ENCODE measurements at regions not wholly inside any gene's neighbourhood (a gene's known extent, or its start where the extent isn't known, plus 50 kb on each side); places are given as distances from the start of the nearest gene placed in this dataset.

DNA sequence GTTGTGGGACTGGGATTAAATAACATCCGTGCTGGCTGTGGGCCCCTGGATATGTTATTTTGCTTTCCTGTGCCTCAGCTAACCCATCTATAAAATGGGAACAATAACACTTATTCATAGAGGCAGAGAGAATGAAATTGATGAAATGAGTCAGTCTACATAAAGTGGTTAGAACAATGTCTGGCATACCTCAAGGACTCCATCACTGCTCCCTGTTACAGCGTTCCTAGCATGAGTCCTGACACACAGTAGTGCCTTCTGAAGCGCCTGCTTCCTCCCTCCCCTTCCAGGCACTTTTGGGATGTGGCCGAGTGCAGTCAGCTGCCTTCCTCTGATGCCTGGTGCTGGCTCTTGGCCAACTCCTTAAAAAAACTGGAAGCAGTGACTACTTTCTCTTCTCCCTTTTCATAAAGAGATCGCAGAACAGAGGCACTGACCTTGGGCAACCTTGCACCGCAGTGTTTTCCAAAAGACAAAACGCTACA lies 108.4 kb upstream of the ZMIZ1 start:
- DNase-seq, result no peak

DNA sequence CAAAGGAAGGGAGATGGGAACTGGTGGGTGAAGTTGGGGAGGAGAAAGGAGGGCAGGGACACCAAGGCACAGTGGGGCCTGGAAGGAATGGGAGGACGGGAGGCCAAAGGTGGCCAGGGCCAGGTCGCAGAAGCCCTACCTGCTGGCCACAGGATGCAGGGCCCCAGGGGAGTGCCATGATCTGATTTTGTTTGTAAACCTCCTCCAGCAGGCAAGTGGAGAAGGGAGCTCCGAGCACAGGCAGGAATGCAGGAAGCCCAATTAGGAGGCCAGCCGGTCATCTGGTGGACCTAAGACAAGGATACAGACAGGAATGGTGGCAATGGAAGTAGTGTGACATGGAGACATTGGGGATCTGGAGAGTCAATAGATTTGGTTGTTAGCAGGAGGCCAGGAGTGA lies 107.0 kb upstream of the ZMIZ1 start:
- no peak for DNase-seq

DNA sequence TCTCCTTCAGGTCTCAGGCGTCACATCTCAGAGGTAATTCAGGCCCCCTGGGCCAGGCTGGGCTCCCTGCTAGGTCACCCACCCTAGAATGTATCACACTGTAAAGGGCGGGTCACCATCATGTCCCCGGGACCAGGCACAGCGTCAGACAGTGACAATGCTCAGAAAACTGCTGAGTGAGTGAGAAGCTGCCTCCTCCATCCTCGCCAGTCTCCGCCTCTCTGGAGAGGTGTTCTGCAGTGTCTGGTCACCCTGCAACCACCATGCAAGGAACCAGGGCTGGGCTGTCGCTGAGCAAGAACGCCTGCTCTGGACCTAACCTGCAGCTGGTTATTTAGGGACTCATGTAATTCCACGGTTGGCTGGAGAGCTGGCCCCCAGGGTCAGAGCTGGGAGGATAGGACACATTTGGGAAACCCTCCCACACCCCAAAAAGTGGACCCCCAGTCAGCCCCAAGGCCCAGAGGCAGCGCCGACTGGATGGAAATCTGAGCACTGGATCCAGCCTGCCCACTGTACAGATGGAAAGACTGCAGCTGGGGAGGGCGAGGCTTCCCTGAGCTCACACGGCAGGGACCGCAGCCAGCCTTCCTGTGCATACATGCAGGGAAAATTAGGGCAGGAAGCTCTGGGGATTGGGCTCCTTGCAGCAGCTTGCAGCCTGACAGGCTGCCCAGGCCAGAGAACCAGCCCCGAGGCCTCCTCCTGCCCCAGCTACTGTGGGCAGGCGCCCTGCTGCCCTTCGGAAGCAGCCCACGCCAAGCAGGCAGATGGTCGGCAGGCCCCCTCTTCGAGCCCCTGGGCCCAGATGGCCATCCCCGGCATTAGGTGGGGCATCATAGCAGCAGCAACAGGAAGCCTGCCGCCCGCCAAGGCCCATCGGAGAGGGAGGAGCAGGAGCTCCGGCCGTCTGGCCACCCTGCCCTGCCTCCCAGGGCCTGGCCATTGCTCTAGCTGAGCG lies 105.4 kb upstream of the ZMIZ1 start:
- DNase-seq, result no peak

DNA sequence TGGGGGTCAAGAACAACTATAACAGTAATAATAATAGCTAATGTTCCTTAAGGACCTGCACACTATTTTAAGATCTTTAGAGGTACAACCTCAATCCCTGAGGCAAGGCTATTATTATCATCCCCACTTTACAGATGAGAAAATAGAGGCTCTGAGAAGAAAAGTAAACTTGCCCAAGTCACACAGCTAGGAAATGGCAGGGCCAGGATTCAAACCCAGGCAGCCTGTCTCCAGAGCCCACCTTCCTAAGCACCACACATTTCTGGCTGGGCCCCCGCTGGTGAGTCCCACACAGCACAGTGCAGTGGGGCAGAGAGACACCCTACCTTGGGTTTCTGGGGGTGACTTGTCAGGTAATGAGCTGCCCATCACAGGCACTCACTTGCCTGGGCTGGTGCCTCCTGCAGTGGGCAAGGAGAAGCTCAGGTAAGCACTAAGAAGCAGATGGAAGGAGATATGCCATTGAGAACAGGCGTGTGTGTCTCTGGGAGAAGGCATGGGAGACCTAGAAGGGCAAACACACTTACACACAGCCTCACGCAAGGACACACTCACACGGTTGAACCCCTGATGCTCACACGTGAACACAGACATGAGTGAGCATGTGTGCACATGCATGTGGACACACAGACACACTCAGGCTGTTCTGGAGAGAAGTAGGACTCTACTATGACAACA lies 104.4 kb upstream of the ZMIZ1 start:
- DNase-seq, result no peak

DNA sequence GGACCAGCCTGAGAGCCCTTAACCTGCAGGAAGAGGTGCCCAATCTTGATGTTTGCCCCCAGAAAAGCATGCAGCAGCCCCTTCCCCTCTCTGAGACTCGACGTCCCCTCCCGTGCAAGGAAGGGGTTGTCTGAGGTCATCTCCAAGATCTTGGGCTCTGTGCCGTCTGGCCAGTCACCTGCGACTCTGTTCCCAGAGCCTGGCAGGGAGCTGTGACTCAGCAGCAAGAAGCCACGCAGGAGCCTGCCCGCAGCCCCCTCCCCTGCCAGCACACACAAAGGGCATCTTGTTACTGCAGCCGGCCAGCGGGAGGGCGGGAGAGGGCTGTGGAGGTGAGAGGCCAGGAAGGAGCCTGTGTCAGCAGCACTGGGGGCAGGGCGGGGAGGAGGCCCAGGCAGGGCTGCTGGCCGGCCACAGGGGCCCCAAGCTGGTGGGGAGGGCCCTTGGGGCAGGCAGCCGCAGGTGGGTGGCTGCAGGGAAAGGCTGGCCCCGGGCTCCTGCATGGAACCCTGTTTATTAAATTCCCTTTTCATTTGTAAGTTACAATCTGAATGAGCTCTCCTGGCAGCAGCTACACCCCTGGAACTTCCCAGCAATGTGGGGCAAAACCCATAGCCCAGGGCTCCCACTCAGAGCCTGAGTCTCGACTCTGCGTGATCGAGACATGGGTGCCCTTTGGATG lies 103.7 kb upstream of the ZMIZ1 start:
- DNase-seq, result no peak

DNA sequence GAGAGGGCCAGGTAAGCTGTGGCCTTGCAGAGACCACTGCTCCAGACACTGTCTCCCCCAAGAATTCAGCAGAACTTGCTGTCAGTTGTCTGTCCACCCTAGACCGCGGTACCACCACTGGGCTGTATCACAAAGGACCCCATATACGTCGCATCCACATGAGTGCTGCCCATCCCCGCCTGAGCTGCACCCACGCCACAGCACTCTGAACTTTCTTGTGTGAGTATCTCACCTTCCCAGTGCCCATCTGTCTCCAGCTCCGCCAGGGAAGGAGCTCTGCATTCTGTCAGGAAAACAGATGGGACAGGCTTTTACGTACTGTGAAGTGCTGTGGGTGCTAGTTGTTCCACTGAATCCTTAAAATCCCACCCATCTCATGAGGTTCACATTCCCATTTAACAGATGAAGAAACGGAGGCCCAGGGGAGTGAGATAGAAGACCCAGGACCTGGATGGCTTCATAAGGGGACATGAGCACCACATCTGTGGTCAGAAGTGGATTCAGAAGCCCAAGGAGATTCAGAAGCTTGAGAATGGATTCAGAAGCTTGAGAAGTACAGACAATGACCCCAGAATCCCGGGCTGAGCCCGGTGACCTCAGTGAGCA lies 102.5 kb upstream of the ZMIZ1 start:
- DNase-seq, result no peak

DNA sequence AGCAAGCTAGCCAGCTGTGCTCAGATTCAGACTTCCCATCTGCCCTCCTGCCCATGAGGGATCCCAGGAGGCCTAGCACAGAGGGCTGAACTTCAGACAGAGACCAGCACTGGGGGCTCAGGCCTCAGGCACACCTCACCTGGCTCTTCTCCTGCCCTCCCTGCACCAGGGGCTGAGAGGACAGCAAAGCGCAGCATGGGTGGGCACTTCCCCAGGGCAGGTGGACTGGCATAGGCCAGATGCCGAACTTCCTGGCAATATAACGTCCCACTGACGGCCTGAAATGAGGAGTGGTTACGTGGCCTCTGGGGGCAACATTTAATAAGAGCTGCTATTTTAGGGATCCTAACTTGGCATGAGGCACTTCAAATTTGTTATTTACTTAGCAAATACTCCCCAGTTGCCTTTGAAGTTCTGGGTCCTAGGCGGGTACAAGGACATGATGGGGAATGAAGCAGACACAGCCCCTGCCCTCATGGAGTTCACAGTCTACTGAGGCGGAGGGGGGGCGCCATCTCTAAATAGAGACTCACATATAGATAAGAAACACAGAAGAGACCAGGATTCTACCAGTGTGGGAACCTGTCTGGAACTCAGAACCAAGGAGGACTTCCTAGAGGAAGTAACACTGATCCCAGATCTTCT lies 101.8 kb upstream of the ZMIZ1 start:
- no peak for DNase-seq

DNA sequence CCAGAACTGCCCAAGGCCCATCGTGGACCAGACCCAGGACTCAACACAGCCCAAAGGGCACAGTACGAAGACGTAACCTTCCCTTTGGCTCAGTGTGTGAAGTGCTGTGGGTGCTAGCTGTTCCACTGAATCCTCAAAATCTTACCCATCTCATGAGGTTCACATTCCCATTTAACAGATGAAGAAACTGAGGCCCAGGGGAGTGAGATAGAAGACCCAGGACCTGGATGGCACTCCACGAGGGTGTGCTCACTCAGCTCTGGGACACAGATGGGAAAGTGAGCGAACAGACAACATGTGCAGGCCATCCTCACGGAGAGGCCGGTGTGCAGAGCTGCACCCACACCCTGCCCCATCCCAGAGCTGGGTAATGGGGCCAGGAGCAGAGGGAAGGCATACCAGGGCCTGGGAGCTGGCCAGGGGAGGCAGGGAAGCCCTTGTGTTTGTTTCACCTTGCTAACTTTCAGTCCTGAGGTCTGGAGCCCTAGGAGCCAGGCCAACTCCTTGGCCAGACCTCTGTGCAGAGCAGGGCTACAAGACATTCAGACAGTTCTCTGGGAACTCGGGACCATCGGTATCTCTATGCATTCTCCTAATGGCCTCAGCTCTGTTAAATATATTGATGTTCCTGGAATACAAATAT lies 100.3 kb upstream of the ZMIZ1 start:
- no peak for DNase-seq

DNA sequence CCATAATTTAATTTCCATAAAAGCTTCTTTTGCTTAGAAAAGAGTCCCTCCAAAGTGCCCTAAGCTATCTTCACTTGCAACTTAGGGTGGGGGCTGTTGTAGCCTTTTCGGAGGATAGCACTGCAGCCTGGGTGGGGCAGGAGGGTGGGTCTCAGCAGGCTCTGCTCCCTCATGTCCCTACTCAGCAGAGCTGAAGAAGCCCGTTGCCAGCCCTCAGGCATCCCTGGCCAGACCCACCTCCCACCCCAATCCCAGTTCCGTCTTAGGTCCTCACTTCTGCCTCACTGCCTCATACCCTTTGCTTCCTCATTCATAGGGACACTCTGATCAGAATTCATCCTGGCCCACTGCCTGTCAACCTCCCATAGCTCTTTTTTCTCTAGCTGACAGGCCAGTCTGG lies 99.8 kb upstream of the ZMIZ1 start:
- DNase-seq, result no peak

DNA sequence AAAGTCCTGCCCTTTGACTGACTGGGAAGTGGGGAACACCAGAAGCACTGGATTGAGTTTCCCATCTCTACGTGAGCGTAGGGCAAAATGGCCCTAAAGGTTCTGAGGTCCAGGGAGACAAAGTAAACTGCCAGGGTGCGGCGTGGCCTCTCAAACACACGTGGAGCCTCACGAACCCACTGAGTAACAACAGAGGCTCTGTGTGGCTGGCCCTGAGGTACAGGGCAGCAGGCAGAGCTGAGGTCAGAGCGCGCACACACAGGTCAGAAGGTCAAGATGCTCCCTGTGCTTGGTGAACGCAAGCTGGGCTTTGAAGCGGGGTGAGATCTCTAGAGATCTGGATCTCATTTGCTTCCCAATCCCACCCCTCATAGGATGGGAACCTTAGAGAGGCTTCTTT lies 99.0 kb upstream of the ZMIZ1 start:
- DNase-seq, result no peak

DNA sequence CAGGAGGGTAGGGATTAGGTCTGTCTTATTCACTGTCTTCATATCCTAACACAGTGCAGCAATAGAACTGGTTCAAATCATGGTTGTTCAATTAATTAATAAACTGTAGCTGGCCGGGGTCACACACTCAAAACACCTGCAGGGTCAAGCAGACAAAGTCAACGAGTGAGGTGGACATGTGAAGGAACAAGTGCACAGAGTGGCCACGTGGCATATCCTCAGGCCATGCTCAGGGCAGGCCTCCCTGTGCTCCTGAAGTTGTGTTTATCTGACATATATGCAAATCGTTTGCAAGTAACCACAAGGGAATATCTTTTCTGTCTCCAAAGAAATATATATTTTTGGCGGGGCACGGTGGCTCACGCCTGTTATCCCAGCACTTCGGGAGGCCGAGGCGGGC lies 98.5 kb upstream of the ZMIZ1 start:
- no peak for DNase-seq

DNA sequence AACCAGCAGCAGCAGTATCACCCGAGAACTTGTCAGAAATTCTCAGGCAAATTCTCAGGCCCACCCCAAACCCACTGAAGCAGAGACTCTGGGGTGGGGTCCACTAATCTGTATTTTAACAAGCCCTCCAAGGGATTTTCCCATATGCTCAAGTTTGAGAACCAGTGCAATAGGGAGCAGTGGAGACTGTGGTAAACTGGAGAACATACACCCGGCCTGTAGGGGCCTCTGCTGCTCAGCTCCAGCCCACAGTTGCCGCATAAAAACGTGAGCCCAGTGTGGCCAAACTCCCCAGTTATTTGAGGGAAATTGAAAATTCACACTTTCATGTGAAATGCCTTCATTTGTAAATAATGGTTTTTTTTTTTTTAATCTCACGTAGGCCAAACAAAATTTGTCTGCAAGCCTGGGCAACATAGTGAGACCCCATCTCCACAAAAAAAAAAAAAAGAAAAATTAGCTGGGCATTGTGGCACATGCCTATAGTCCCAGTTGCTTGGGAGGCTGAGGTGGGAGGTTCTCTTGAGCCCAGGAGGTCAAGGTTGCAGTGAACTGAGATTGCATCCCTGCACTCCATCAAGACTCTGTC lies 97.6 kb upstream of the ZMIZ1 start:
- DNase-seq, result no peak

DNA sequence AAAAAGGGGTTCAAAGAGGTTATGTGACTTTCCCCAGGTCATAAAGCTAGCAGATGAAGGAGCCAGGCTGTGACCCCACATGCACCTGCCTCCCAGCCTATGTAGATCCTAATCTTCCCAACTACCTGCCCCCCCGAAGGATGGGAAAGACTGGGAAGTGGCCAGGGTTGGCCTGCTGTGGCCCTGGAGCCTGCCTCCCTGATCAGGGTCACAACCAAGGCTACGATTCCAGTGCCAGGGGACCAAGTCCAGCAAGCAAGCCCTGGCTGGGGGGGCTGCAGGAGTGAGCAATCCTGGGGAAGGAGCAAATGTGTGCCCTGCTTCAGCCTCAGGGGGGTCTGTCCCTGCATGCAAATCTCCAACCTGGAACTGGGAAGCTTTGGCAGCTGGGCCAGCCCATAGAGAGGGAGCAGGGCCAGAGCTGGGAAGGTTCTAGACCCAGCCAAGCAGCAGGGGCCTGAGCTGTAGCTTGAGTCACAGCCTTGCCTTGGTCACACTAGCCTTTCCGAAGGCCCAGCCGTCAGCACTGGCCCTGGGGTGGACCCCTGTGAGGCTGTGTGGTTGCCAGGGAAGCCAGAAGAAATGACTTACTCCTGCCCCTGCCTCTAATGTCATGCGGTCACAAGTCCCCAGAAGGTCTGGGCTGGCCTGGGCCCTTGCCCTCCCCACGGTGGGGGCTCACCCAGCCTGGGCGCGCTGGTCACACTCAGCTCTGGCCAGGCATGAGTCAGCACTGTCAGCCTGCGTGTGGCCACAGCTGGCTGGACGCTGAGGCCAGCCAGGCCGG lies 96.4 kb upstream of the ZMIZ1 start:
- DNase-seq, result no peak

DNA sequence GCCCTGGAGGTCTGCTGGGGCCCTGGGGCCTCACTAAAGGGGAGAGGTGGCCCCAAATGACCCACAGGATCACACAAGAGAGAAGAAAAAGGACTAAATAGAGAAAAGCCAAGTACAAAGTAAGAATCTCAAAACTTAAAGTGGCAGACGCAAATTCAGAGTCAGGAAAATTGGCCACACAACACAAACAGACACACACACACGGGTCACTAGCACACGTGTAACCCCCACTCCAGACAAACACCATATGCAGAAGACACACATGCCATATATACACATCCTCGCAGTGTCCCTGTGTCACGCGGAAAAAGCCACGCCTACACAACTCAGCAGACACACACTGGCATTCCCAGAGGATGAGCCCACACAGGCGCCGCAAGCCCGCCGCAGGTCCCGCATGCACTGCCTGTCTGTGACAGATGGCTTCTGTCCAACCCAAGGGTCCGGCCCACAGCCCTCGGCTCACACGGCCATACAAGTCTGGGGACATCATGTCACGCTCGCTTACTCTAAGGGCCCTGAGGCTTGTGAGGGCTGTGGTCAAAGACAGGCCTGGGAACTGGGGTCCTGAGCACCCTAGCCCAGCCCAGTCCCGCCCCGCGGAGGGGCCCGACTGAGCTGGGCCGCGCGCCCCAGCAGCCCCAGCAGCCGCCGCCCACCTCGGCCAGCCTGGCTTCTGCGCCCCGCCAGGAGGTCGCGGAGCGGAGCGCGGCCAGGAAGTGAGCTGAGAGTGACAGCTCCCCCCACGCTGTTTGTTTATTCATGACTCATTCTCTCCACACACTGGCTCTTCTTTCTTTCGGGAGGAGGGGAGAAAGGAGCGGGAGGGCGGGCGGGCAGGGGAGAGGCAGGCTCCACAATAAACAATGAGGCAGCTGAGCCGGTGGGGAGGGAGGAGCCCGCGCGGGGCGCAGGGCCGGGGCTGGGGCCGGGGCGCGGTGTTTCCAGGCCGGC lies 95.5 kb upstream of the ZMIZ1 start:
- peak; percentile 51 for DNase-seq

DNA sequence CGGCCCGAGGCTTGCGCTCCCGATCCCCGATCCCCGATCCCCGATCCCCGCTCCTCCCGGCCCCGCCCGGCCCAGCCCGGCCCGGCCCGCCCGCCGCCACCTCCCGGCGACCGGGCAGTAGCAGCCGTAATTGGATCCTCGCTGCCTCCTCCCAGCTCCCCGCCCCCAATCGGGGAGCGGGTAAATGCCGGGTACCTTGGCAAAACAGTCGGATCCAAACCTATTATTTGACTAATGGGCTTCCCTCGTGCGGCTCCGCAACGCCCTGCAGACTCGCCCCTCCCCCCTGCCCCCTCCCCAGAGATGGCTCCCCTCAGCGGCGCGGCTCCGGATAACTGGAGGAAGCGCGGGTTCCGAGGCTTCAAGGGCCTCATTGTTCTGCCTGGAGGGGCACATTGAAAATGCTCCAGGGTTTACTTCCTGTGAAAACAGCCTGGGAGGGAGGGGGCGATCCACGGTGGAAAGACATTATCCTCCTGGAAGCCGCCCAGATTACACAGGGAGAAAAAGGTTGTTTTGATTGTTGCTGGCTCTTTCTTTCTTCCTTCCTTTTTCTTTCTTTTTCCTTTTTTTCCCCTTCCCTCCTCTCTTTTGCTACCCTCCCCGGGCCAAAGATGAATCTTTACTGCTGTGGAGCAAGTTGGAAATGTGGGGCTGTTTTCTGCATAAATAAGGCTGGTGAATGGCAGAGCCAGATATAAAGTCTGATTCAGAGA lies 94.7 kb upstream of the ZMIZ1 start:
- peak; percentile 28 for DNase-seq

DNA sequence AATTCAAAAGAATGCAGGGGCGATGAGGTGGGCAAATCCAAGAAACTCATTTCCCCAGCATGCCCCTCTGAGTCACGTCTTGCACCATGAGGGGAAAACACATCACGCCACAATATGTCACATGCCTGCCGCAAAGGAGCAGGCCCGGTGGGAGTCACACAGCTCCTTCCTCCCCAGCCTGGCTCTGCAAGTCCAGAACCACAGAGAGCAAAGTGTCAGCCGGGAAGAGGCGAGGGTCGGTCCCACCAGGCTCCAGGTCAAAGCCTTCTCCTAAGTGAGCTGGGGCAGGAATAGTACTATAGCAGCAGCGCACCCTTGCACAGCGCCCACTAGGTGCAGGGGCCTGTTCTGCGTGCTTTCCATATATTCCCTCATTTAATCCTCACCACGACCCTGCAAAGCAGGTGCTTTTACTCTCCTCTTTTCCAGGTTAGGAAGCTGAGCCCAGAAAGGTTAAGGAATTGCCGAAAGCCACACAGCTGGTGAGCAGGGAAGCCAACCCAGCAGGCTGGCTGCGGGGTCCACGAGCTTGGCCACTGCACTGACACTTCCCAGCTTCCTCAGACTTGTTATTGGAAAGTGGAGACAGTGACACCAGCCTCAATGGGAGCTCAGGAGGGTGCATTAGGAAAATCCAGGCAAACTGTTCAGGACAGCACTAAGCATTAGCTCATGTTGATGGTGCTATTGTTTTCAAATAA lies 94.0 kb upstream of the ZMIZ1 start:
- peak; percentile 21 for DNase-seq

DNA sequence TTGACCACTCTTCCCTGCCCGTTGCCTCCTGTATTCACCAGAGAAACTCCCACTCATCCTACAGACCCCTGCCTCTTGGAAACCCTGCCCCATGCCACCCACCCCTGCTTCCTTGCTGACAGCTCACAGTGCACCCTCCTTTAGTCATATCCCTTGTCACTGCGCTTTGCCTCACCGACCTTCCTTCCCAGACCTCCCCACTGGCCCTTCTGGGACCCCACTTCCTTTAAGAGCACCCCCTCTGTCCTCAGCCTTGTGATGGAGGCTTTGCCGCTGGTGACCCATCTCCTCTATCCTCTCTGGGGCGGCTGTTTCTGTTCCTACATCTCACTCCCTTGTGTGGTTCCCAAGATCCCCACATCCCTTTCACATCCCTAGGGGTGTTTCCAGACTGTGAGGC lies 92.8 kb upstream of the ZMIZ1 start:
- DNase-seq, result no peak

Data from NCI-H524 treated with DMSO at 0.1 percent for 48 hours (cell line).